Mucosa of descending colon (tissue), 3 donors: ENCODE measurements at regions not wholly inside any gene's neighbourhood (a gene's known extent, or its start where the extent isn't known, plus 50 kb on each side); places are given as distances from the start of the nearest gene placed in this dataset.

ENCODE experiments used
- ATAC-seq: fragments of 200-7000 bp; cut with Tn5 transposase; one replicate; pipeline ENCODE4 v1.9.1; 2020; ENCODE audit warnings: mild to moderate bottlenecking, moderate library complexity
- DNase-seq, 3 donors: peaks; one replicate each; pipeline ENCODE4 v3.0.0-alpha.2; 2020
- H3K36me3 ChIP-seq: fragments of 200-600 bp; one replicate; pipeline ENCODE4 v1.8.0; 2021; ENCODE audit warnings: low read depth, mild to moderate bottlenecking
- H3K4me1 ChIP-seq: fragments of 200-600 bp; one replicate; pipeline ENCODE4 v1.8.0; 2021; ENCODE audit warnings: low read depth, mild to moderate bottlenecking
- H3K4me3 ChIP-seq: fragments of 200-600 bp; one replicate; pipeline ENCODE4 v1.8.0; 2021; ENCODE audit warnings: mild to moderate bottlenecking
- H3K9me3 ChIP-seq: fragments of 200-600 bp; one replicate; pipeline ENCODE4 v1.8.0; 2021; ENCODE audit warnings: mild to moderate bottlenecking
- intact Hi-C, 2 donors: fragments of 100-400 bp; cut with DNase I in 1 of 2; cut with micrococcal nuclease in 1 of 2; formaldehyde crosslinking; loops; one replicate each; pipeline versions ENCODE4 v1.11.0 to v1.11.1; 2022; cut with DNase I, micrococcal nuclease
- TF ChIP-seq, protein P1 (sequence below): fragments of 200-600 bp; IDR thresholded peaks from one replicate; pipeline ENCODE4 v1.8.0; 2022; ENCODE audit warnings: antibody characterized with exemption, mild to moderate bottlenecking
- donor health status: DM: no; HTN: no; CAD: no; lungs with moderate emphysema.
- donor health status: DM: no; HTN: no; CAD: no.
- donor health status: DM: no; HTN: yes; CAD: no.

DNA sequence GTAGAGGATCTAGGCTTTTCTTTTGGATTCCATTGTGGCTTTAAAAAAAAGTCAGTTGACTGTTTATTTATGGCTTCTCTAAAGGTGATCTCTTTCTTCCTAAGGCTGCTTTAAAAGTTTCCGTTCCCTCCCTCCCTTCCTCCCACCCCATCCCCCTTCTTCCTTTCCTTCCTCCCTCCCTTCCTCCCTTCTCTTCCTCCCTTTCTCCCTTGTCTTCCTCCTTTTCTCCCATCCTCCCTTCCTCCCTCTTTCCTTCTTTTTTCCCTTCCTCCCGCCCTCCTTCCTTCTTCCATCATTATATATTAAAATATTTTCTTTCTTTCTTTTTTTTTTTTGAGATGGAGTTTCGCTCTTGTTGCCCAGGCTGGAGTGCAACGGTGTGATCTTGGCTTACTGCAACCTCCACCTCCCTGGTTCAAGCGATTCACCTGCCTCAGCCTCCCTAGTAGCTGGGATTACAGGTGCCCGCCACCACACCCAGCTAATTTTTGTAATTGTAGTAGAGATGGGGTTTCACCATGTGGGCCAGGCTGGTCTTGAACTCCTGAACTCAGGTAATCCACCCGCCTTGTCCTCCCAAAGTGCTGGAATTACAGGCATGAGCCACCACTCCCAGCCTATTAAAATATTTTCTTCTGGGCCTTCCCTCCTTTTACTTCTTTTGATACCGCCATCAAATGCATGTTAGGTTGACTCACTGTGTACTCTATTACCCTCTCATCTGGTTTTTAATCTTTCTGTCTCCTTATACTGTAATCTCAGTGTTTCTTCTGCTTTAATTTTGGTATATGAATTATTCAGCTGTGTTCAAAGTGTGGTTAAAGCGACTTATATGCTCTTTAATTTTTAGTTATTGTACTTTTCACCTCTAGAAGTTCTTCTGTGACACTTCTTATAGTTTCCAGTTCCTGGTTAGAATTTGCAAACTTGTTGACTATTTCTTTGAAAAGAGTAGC lies 59.2 kb upstream of the ATP5PO start:
- ATAC-seq (peak; percentile 48), DNase-seq (no peak)
- H3K36me3 ChIP-seq, result no peaks in the 10 kb centered on the region
- intact Hi-C loops, result no loop called here
- no peak overlapping the region for H3K4me3 ChIP-seq
- no peaks in the 10 kb centered on the region for H3K9me3 ChIP-seq
- H3K4me1 ChIP-seq, result peaks cover 27% of the 10 kb centered on the region
- TF ChIP-seq, protein P1, sequence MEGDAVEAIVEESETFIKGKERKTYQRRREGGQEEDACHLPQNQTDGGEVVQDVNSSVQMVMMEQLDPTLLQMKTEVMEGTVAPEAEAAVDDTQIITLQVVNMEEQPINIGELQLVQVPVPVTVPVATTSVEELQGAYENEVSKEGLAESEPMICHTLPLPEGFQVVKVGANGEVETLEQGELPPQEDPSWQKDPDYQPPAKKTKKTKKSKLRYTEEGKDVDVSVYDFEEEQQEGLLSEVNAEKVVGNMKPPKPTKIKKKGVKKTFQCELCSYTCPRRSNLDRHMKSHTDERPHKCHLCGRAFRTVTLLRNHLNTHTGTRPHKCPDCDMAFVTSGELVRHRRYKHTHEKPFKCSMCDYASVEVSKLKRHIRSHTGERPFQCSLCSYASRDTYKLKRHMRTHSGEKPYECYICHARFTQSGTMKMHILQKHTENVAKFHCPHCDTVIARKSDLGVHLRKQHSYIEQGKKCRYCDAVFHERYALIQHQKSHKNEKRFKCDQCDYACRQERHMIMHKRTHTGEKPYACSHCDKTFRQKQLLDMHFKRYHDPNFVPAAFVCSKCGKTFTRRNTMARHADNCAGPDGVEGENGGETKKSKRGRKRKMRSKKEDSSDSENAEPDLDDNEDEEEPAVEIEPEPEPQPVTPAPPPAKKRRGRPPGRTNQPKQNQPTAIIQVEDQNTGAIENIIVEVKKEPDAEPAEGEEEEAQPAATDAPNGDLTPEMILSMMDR, result no peak

DNA sequence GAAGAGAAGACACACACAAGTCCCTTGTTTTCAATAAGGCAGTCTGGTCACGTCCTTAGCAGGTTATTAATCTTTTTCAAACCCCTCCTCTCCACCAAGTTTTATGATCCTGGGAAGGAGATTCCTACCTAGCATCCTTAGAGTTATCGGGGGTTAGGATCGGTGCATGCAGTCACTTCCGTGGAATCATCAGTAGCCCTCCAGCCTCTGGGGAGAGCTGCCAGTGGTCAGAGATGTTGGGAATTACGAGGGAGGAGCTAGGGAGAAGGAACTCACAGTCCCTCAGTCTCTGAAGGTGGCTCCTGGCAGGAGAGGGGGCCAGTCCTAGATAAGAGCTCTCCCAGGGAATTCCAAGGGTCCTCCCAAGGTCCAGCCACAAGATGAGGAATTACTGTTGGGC lies 57.7 kb upstream of the ATP5PO start:
- TF ChIP-seq, protein P1, result no peak
- no peaks in the 10 kb centered on the region for H3K9me3 ChIP-seq
- DNase-seq, result no peak
- H3K4me3 ChIP-seq, result no peak overlapping the region
- no peaks in the 10 kb centered on the region for H3K36me3 ChIP-seq
- no peak for ATAC-seq
- peaks cover 35% of the 10 kb centered on the region for H3K4me1 ChIP-seq
- intact Hi-C loops, result no loop called here

DNA sequence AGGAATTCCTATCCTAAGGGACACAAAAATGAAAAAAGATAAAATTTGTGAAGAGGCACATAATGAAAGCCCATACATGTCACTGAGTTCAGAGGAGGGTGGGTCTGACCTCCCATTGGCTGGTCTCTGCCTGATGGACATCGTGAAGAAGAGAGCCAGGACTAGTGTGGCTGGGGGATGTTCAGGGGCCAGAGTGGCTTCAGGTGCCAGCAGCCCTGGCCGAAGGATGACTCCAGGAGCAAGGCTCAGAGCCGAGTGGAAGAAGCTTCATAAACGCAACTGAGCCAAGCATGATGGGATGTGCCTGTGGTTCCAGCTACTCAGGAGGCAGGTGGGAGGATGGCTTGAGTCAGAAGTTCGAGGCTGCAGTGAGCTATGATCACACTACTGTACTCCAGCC lies 56.9 kb upstream of the ATP5PO start:
- intact Hi-C loops, result no loop called here
- no peak for DNase-seq
- Histone ChIP-seq H3K4me3 (no peak overlapping the region), H3K4me1 (peaks cover 35% of the 10 kb centered on the region), H3K36me3 (no peaks in the 10 kb centered on the region), H3K9me3 (no peaks in the 10 kb centered on the region)
- TF ChIP-seq, protein P1, result no peak
- ATAC-seq, result no peak

DNA sequence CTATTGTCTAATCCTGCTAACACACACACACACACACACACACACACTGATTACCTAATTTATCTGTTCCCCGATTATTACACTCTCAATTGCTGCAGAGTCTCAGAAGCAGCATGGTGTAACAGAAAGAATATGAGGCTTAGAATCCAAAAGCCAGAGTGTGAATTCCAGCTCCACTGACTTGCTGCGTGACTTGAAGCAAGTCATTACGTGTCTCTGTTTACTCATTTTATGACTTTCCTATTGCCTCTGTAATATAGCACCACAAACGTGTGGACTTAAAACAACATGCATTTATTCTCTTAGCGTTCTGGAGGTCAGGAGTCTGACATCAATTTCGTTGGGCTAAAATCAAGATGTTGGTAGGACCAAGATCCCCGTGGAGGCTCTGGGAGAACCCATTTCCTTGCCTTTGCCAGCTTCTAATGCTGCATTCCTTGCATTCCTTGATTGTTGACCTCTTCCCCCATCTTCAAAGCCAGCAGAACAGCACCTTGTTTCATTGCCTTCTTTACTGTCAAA lies 55.9 kb upstream of the ATP5PO start:
- no peak for DNase-seq
- Histone ChIP-seq H3K4me1 (peaks cover 34% of the 10 kb centered on the region), H3K36me3 (no peaks in the 10 kb centered on the region), H3K9me3 (no peaks in the 10 kb centered on the region), H3K4me3 (no peak overlapping the region)
- ATAC-seq, result peak; percentile 74
- intact Hi-C loops, result no loop called here
- TF ChIP-seq, protein P1, result no peak

DNA sequence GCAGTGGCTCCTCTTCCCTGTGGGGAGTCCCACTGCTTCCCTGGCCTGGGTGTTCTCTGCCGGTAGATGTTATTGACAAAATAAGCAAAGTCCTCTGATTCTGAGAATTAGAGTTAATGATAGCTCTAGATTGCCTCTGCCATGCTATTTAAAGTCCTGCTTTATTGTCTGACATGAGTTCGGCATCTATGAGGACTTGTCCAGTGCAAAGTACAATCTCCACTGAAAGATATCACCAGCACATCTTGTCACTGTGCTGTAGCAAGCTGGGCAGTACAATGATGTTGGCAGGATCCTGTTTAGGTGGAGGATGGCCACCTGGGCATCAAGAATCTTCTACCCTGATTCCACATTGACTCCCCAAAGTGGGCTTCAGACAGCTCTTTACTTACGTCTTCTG lies 54.0 kb upstream of the ATP5PO start:
- no peaks in the 10 kb centered on the region for H3K9me3 ChIP-seq
- intact Hi-C loops, result no loop called here
- TF ChIP-seq, protein P1, result no peak
- H3K4me3 ChIP-seq, result no peak overlapping the region
- H3K36me3 ChIP-seq, result no peaks in the 10 kb centered on the region
- ATAC-seq (peak; percentile 58), DNase-seq (no peak)
- H3K4me1 ChIP-seq, result peaks cover 24% of the 10 kb centered on the region
